T-cell (primary cell): ENCODE measurements at regions not wholly inside any gene's neighbourhood (a gene's known extent, or its start where the extent isn't known, plus 50 kb on each side); places are given as distances from the start of the nearest gene placed in this dataset.

Experiments used
- ATAC-seq, 4 experiments: fragments of 200-7000 bp in 3 of 4; fragments of 150-1000 bp in 1 of 4; cut with Tn5 transposase; replicated peaks in 1 of 4; 1 replicate in 3 of 4; 2 replicates in 1 of 4; pipeline ENCODE4 v1.10.0; 2021; ENCODE audit warnings: moderate library complexity in 3 of 4, mild to moderate bottlenecking in 2 of 4, moderate number of reproducible peaks in 1 of 4
- CTCF ChIA-PET, 2 donors: fragments of 300-600 bp; sonication (Branson Sonifier 250); formaldehyde crosslinking; loops; one replicate each; lab custom pipeline; 2022; ENCODE audit warnings: antibody characterized with exemption in 2 of 2; lab: Charles Lee
- POLR2A ChIA-PET, 2 donors: fragments of 300-600 bp; sonication (Branson Sonifier 250); formaldehyde crosslinking; loops; one replicate each; lab custom pipeline; 2022; ENCODE audit warnings: antibody characterized with exemption in 2 of 2; lab: Charles Lee
- DNase-seq, 35 experiments: peaks; one replicate each; pipeline versions ENCODE4 v3.0.0 to v3.0.0-alpha.2; 2013 to 2023
- H3K27ac ChIP-seq: one replicate; pipeline ENCODE4 v1.5.1; 2013; ENCODE audit warnings: low read length
- H3K27me3 ChIP-seq, 2 experiments: replicated peaks in 1 of 2; 1 replicate in 1 of 2; 2 replicates in 1 of 2; pipeline versions ENCODE4 v1.6.1 to v1.7.0; 2013; ENCODE audit warnings: low read length in 1 of 2, mixed read lengths in 1 of 2; ENCODE audit not compliant: control insufficient read depth in 2 of 2, insufficient read depth in 2 of 2; ENCODE audit errors: extremely low read depth in 1 of 2
- H3K36me3 ChIP-seq, 2 donors: 1 replicate in 1 of 2; 2 replicates in 1 of 2; pipeline versions ENCODE4 v1.6.1 to v1.7.0; 2013; ENCODE audit warnings: low read length in 1 of 2; ENCODE audit not compliant: control insufficient read depth in 2 of 2, insufficient read depth in 1 of 2; ENCODE audit errors: extremely low read depth in 1 of 2
- H3K4me1 ChIP-seq, 2 experiments: 1 replicate in 1 of 2; 2 replicates in 1 of 2; pipeline versions ENCODE4 v1.6.1 to v1.7.0; 2013; ENCODE audit warnings: low read length in 2 of 2, mixed read lengths in 1 of 2; ENCODE audit not compliant: insufficient read depth in 2 of 2, control insufficient read depth in 1 of 2; ENCODE audit errors: extremely low read depth in 1 of 2
- H3K4me3 ChIP-seq, 2 donors: 1 replicate in 1 of 2; 2 replicates in 1 of 2; pipeline versions ENCODE4 v1.5.1 to v1.7.0; 2013; ENCODE audit warnings: mild to moderate bottlenecking in 2 of 2, low read length in 1 of 2, moderate library complexity in 1 of 2; ENCODE audit not compliant: control insufficient read depth in 1 of 2; ENCODE audit errors: extremely low read depth in 1 of 2
- H3K9me3 ChIP-seq: 2 replicates; pipeline ENCODE4 v1.7.0; 2013
- H3K27ac Mint-ChIP-seq, 2 donors: one replicate each; pipeline ENCODE4 v1.8.0; 2020 to 2021; ENCODE audit warnings: mild to moderate bottlenecking in 2 of 2, mixed read lengths in 2 of 2
- H3K27me3 Mint-ChIP-seq, 2 donors: one replicate each; pipeline ENCODE4 v1.8.0; 2021 to 2022; ENCODE audit warnings: mixed read lengths in 2 of 2
- H3K36me3 Mint-ChIP-seq: one replicate; pipeline ENCODE4 v1.8.0; 2021; ENCODE audit warnings: mixed read lengths
- H3K4me1 Mint-ChIP-seq, 3 donors: one replicate each; pipeline ENCODE4 v1.8.0; 2020 to 2022; ENCODE audit warnings: mixed read lengths in 3 of 3, mild to moderate bottlenecking in 1 of 3
- H3K4me3 Mint-ChIP-seq, 3 donors: one replicate each; pipeline ENCODE4 v1.8.0; 2020 to 2022; ENCODE audit warnings: mild to moderate bottlenecking in 3 of 3, mixed read lengths in 3 of 3, moderate library complexity in 3 of 3
- H3K9me3 Mint-ChIP-seq, 3 donors: one replicate each; pipeline ENCODE4 v1.8.0; 2020 to 2022; ENCODE audit warnings: mixed read lengths in 3 of 3
- WGBS: methylation state at CpG from one replicate; pipeline ENCODE4 v1.1.5; 2013; ENCODE audit warnings: missing lambda C conversion rate; ENCODE audit not compliant: insufficient coverage; 5-methylcytosine and 5-hydroxymethylcytosine counted together

- 66% methylated on average over 4 of the region's 5 CpGs for WGBS
- ATAC-seq, result no peak
- ChIA-PET POLR2A (no interaction called here), CTCF (interaction anchor here in 1 of 2 donors (0.5 kb wide), 1 partner anchor 431 kb away, joined by 4 read pairs; no protein-coding TSS in a partner anchor)
- Mint-ChIP-seq H3K4me3 (no peak overlapping the region), H3K36me3 (no peaks in the 10 kb centered on the region), H3K27ac (no peak overlapping the region), H3K9me3 (no peaks in the 10 kb centered on the region), H3K27me3 (peaks cover 21 to 29% of the 10 kb centered on the region in 2 donors), H3K4me1 (peaks cover 0 to 3% (median 0%) of the 10 kb centered on the region in 3 donors)
- Histone ChIP-seq H3K36me3 (no peaks in the 10 kb centered on the region), H3K27me3 (peaks cover 0 to 7% of the 10 kb centered on the region in 2 experiments), H3K9me3 (no peaks in the 10 kb centered on the region), H3K27ac (no peak overlapping the region), H3K4me3 (no peak overlapping the region), H3K4me1 (no peaks in the 10 kb centered on the region)
- DNase-seq, result no peak
Observed at GRCh38 chr12:94740601-94741362, 90.4 kb upstream of the TMCC3 start.

GRCh38 chr12:94736820-94737219 lies 86.5 kb upstream of the TMCC3 start:
- ChIA-PET POLR2A (interaction anchor here in 1 of 2 donors (0.7 kb wide), 1 partner anchor 852 kb away, joined by 9 read pairs; no protein-coding TSS in a partner anchor), CTCF (interaction anchor here in 1 of 2 donors (0.6 kb wide), 1 partner anchor 1021 kb away, joined by 3 read pairs; no protein-coding TSS in a partner anchor)
- Histone ChIP-seq H3K27me3 (peaks cover 0 to 7% of the 10 kb centered on the region in 2 experiments), H3K36me3 (no peaks in the 10 kb centered on the region), H3K4me1 (no peaks in the 10 kb centered on the region), H3K9me3 (no peaks in the 10 kb centered on the region), H3K4me3 (no peak overlapping the region), H3K27ac (no peak overlapping the region)
- DNase-seq, result no peak
- no peaks in the 10 kb centered on the region for H3K4me1 Mint-ChIP-seq
- ATAC-seq, result no peak
- H3K9me3 Mint-ChIP-seq, result no peaks in the 10 kb centered on the region
- H3K27ac Mint-ChIP-seq, result no peak overlapping the region
- WGBS, result no CpG with 5 or more reads among the region's 5 CpGs
- no peak overlapping the region for H3K4me3 Mint-ChIP-seq
- H3K27me3 Mint-ChIP-seq, result peaks cover 24 to 31% of the 10 kb centered on the region in 2 donors
- H3K36me3 Mint-ChIP-seq, result no peaks in the 10 kb centered on the region

DNA sequence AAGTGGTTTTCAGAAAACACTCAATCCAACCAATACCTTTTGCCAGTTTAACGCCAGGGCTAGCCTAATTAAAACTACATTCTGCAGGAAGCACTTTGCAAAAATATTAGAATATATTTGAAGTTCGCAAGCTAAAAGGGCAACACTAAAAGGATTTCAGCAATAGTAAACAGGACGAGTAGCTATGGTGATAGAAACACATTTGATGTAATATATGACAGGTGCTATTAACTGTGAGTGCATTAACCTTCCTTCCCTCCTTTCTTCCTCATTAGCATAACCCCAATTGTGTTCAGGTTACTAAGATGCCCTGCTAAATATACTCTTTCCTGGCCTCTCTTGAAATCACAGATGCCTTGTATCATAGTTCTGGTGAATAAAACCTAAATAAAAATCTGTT lies 85.6 kb upstream of the TMCC3 start:
- Mint-ChIP-seq H3K4me1 (no peaks in the 10 kb centered on the region), H3K27me3 (peaks cover 20 to 23% of the 10 kb centered on the region in 2 donors), H3K36me3 (no peaks in the 10 kb centered on the region), H3K9me3 (no peaks in the 10 kb centered on the region), H3K27ac (no peak overlapping the region), H3K4me3 (no peak overlapping the region)
- CTCF ChIA-PET, result no interaction called here
- H3K4me3 ChIP-seq, result no peak overlapping the region
- H3K4me1 ChIP-seq, result no peaks in the 10 kb centered on the region
- WGBS, result 100% methylated on average over 1 of the region's 3 CpGs
- POLR2A ChIA-PET, result interaction anchor here in 1 of 2 donors (0.7 kb wide), 1 partner anchor 853 kb away, joined by 9 read pairs; no protein-coding TSS in a partner anchor
- DNase-seq (no peak), ATAC-seq (no peak)
- H3K9me3 ChIP-seq, result no peaks in the 10 kb centered on the region
- H3K27me3 ChIP-seq, result peaks cover 0 to 6% of the 10 kb centered on the region in 2 experiments
- no peaks in the 10 kb centered on the region for H3K36me3 ChIP-seq
- H3K27ac ChIP-seq, result no peak overlapping the region

DNA sequence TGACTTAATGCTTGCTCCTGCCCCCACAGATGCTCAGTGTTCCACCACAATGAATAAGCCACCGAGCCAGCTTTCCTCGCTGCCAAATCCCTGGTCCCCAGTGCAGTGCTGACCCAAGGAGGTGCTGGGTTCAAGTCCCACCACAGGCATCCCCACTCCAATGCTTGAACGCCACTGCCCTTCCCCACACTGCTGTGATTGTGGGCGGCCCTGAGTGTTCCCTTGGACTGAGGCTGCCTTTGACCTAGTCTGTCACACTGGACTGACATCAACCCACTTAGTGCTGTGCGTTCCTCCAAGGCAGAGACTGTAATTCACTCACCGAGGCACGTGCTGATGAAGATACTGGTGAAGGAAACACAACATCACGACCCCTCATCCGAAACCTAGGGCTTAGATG lies 83.4 kb upstream of the TMCC3 start:
- ATAC-seq, result no peak
- Histone ChIP-seq H3K4me3 (no peak overlapping the region), H3K27ac (no peak overlapping the region), H3K36me3 (no peaks in the 10 kb centered on the region), H3K9me3 (no peaks in the 10 kb centered on the region), H3K4me1 (no peaks in the 10 kb centered on the region), H3K27me3 (no peaks in the 10 kb centered on the region)
- WGBS, result 96% methylated on average over 4 of the region's 9 CpGs
- peaks cover 0 to 3% (median 0%) of the 10 kb centered on the region in 3 donors for H3K9me3 Mint-ChIP-seq
- ChIA-PET POLR2A (no interaction called here), CTCF (interaction anchor here in 1 of 2 donors (0.7 kb wide), 1 partner anchor 54 kb away, joined by 3 read pairs; no protein-coding TSS in a partner anchor)
- H3K27me3 Mint-ChIP-seq, result peaks cover 7 to 8% of the 10 kb centered on the region in 2 donors
- H3K4me1 Mint-ChIP-seq, result no peaks in the 10 kb centered on the region
- H3K4me3 Mint-ChIP-seq, result no peak overlapping the region
- no peak for DNase-seq
- no peaks in the 10 kb centered on the region for H3K36me3 Mint-ChIP-seq
- no peak overlapping the region for H3K27ac Mint-ChIP-seq

GRCh38 chr12:94732367-94732990 lies 82.1 kb upstream of the TMCC3 start:
- Mint-ChIP-seq H3K27ac (no peak overlapping the region), H3K9me3 (peaks cover 0 to 3% (median 0%) of the 10 kb centered on the region in 3 donors), H3K36me3 (no peaks in the 10 kb centered on the region), H3K27me3 (peaks cover 7 to 8% of the 10 kb centered on the region in 2 donors), H3K4me3 (no peak overlapping the region), H3K4me1 (no peaks in the 10 kb centered on the region)
- ChIA-PET CTCF (no interaction called here), POLR2A (no interaction called here)
- no peaks in the 10 kb centered on the region for H3K27me3 ChIP-seq
- 90% methylated on average over 4 of the region's 13 CpGs for WGBS
- H3K4me3 ChIP-seq, result no peak overlapping the region
- ATAC-seq, result no peak
- no peak for DNase-seq
- no peaks in the 10 kb centered on the region for H3K4me1 ChIP-seq
- H3K27ac ChIP-seq, result no peak overlapping the region
- no peaks in the 10 kb centered on the region for H3K9me3 ChIP-seq
- H3K36me3 ChIP-seq, result no peaks in the 10 kb centered on the region

DNA sequence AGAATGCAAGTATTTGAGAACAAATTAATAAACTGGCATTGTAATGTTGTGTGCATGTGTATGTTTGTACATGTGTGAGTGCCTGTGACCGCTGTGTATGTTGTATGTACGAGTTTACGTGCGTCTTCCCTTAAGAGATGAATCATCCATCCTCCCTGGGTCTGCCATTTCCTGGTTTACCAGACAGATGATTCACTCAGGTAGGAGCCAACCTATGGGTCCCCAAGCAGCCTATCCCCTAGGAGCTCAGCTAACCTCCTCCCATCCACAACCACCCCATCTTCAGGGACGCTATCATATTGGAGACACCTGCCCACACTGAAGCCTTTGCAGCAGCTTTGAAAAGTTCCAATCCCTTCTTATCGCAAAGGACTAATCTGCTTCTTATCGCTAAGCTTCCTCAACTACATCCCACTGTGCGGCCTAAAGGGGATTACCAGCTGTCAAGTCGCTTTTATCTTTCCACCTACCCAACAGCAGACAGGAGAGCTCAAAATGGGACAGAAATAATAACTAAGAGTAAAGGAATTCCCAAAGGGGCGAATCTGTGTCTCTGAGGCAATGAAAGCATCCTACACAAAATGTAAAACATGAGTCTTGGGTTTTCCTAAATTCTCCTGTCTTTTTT lies 81.5 kb upstream of the TMCC3 start:
- Histone ChIP-seq H3K36me3 (no peaks in the 10 kb centered on the region), H3K27ac (no peak overlapping the region), H3K9me3 (no peaks in the 10 kb centered on the region), H3K27me3 (no peaks in the 10 kb centered on the region), H3K4me3 (no peak overlapping the region), H3K4me1 (no peaks in the 10 kb centered on the region)
- H3K27ac Mint-ChIP-seq, result no peak overlapping the region
- H3K4me3 Mint-ChIP-seq, result no peak overlapping the region
- H3K27me3 Mint-ChIP-seq, result peaks cover 4 to 5% of the 10 kb centered on the region in 2 donors
- ChIA-PET CTCF (no interaction called here), POLR2A (no interaction called here)
- H3K4me1 Mint-ChIP-seq, result no peaks in the 10 kb centered on the region
- no peak for DNase-seq
- peaks cover 0 to 3% (median 0%) of the 10 kb centered on the region in 3 donors for H3K9me3 Mint-ChIP-seq
- ATAC-seq, result no peak
- 88% methylated on average over 3 of the region's 10 CpGs for WGBS
- H3K36me3 Mint-ChIP-seq, result no peaks in the 10 kb centered on the region
